Stimulated activated CD4-positive, alpha-beta T cell treated with anti-CD3 and anti-CD28 coated beads, Interleukin-12 subunit alpha, Interleukin-12 subunit beta, amount 100 ng/mL, for 24 hours (primary cell): ENCODE measurements at regions not wholly inside any gene's neighbourhood (a gene's known extent, or its start where the extent isn't known, plus 50 kb on each side); places are given as distances from the start of the nearest gene placed in this dataset.

Experiments
- DNase-seq, 2 experiments: peaks; one replicate each; pipeline ENCODE4 v3.0.0-alpha.2; 2020; ENCODE audit warnings: low read depth in 2 of 2

DNA sequence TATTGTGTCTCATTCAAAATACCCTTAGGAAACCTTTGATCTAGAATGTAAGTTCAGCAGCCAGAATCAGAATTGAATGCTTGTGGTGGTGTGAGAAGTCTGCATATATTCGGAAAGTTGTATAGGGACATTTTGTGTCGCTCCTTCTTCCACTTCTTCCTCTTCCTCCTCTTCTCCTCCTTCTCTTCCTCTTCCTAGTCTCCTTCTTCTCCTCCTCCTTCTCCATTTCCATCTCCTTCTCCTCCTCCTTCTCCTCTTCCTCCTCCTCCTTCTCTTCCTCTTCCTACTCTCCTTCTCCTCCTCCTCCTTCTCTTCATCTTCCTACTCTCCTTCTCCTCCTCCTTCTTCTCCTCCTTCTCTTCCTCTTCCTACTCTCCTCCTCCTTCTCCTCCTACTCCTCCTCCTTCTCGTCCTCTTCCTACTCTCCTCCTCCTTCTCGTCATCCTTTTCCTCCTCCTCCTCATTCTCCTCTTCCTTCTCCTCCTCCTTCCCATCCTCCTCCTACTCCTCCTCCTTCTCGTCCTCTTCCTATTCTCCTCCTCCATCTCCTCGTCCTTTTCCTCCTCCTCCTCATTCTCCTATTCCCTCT, 749.3 kb upstream of the GOLIM4 start:
- DNase-seq = no peak

DNA sequence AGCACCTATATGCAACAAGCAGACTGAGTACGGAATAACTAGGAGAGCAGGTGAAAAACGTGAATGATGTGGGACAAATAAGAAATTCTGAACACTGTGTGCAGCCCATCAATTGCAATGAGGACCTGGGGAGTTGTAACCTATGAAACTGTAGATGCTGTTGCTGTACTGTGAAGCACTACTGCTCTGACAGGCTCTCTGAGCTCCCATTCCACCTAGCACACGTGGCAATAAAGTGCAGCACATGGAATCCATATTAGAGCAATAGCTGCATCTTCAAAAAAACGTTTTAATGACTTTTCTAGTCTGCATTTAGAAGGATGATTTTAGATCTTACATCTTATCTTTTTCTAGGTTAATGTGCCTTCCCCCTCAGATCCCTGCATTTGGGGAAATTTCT, 748.7 kb upstream of the GOLIM4 start:
- DNase-seq = no peak

DNA sequence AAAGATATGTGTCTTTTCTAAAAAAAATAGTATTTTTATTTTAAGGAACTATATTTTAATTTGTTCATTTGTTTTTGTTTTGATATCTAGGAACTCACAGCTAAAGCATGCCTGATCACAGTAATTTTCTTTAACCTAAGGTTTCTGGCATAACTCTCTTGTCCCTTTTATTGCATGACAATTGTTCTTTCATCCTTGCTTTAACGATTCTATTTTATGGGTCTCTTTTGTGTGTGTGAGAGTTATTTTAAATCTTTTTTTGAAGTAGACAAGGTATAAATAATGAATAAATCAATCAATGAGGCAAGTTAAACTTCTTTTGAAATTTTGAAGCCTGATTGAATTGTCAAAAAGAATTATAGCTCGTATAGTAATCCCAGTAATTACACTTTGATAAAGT, 747.8 kb upstream of the GOLIM4 start:
- no peak for DNase-seq

DNA sequence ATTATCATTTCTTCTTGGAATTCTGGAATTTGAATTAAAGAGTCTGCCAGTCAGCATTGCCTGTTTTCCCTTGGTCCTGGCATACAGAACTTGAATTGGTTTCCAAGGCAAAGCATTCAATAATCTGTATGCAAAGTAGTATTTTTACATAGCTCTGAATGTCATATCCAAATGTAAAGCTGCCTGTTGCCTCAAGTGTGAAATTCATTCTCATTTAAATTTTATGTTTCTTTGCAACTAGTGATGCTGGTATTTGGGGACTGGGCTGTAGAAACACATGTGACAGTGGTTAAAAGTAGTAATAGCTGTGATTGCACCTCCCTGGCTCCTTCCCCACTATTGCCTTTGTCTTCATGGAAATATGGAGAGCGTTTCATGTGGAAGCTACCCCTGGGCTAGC, 743.9 kb upstream of the GOLIM4 start:
- DNase-seq = no peak

DNA sequence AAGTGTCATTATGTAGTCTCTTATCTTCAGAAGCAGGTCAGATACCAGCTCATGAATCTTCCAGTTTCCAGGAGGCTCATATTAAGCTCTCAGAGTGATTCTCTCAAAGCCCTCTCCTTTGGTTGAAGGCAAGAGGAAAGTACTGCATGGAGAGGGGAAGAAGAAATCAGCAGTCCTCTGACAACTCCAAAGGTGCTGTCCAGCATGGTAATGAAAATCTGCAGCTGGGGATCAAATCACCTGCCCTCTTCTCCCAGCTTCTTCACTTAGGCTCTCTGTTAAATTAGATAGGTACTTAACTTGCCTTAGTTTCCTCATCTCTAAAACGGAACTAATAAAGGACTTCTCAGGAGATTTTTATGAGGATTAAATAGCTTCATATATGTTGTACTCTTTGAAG, 738.8 kb upstream of the GOLIM4 start:
- DNase-seq = no peak

DNA sequence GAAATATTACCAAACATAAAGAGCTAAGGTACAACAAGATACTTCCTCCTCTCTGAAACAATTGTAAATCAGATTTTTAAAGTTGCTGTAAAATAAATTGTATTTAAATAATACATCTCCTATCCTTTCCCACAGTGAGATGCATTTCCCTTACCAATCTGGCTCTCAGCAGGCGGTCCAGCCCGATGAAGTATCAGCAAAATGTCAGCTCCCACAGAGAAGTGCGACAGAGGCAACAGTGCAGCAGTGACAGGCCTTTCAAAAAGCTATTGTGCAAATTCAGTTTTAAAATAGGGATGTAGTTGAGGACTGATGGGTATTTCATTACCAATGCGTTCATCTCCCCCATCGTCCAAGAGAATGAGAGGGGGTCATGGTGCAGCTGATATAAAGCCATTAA, 733.2 kb upstream of the GOLIM4 start:
- DNase-seq = no peak

DNA sequence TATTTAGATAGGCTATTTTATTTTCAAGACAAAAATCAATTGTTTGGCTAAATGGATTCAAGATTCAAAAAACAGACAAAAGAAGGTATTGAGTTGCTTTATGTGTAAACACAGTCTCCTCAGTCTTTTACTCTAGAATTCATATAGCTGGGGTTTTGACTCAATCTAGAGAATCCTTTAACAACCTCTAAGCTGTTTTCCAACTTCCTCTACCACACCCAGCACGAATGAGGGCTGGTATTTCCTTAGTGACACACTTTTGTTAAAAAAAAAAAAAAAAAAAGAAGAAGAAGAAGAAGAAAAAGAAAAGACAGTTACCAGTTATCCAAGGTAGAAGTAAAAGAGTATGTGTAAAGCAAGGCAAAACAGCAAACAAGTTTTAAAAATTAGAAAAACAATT, 732.8 kb upstream of the GOLIM4 start:
- DNase-seq = no peak

DNA sequence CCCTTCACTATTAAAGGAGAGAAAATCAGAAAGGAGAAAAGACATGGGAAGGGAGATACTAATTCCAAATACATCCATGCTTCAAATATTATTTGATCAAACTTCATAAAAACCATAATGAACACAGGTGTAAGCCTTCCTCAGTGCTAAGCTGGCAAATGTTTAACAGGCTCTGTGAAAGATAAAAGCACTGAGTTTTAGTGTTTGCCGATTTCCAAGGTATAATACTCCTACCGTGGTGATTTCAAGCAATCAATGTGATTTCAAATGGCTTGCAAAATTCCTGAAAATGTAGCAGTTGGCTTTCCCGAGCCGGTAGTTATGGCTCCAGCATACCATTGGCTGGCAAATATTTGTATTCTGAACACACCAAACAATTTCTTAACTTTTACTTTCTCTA, 732.3 kb upstream of the GOLIM4 start:
- DNase-seq = no peak

DNA sequence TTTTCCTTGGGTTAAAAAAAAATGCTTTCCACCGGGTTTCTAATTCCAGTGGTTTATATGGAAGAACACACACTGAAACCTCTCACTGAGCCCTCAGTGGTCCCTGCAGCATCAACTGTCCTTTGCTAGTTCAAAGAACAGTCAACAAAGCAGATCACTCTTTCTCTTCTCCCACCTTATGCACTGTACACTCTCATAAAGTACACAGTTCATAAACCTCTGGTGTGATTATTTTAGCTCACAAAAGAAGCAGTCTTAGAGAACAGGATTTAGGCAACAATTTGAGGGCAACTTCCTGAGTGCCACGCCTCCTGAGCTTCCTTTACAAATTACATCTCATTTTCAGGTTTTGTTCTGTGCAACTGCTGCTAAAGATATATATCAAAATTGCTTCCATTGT, 728.4 kb upstream of the GOLIM4 start:
- DNase-seq = no peak

DNA sequence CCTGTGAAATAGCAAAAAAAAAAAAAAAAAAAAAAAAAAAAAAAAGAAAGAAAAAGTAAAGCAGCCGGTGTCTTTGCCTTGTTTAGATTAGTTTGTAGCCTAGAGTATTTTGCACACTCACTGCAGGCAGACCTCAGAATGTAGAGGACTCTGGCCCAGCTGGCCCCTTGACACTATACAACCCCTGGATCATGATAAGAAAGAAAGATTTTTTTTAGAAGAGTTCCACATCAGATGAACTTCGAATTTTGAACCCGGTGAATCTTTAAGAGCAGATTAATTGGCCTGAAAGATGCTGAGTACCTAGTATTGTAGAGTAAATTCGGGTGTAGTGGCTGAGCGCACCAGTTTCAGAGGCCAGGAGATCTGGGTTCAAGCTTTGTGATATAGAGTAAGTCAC, 727.7 kb upstream of the GOLIM4 start:
- no peak for DNase-seq

DNA sequence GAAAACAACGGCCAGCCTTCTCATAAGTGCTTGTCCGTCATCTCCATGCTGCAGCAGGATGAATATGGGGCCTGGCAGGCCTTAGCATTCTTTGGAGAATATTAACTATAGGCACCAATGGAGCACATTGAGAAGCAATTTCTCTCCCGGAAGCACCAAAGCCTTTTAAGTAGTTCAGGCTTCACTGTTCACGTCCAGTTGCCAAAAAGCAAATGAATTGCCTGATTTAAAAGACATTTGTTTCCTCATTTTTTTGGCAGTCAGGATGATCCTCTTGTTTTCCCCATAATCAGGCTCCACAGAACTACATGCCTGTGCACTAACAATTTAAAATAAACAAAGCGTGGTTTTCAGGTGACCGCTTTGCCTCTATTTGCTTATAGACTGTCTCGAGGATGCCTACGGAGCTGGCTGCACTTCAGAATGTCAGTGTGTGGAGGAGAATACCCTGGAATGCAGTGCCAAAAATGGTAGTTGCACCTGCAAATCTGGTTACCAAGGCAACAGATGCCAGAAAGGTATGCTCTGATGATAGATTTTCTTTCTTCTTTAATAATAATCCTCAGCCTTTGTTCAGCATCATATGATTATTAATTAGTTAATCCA, 725.2 kb upstream of the GOLIM4 start:
- no peak for DNase-seq

DNA sequence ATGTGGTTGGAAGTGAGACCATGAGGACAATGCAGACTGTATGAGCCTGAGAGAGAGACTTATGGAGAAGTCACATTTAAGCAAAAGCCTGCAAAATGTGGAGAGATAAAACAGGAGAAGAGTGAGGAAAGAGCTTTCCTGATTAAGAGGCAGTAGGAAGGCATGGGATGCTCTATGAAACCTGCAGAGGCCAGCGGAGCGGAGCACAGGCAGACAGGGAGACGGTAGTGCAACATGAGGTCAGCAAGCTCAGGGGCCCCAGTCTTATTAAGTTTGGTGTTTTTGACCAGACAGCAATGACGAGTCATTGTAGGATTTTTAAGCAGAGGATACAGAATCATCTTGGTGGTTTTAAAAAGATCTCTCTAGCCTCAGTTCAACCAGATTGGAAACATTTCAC, 721.5 kb upstream of the GOLIM4 start:
- no peak for DNase-seq

DNA sequence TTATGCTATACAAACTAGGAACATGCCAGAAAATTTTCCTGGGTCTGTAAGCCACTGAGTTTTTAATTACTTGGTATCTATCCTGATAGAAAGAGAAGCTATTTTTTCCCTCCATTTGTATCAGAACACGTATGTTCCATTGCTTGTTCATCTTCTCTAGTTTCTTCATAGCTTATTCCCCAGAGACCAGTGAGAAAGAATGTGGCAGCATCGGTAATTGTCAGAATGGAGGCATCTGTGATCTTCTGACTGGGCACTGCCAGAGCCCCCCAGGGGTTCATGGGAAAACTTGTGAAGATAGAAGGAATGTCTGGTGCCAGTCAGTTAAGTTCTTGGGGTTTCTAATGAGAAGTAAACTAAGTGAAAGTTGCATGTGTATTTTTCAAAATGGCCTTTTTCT, 720.2 kb upstream of the GOLIM4 start:
- no peak for DNase-seq

DNA sequence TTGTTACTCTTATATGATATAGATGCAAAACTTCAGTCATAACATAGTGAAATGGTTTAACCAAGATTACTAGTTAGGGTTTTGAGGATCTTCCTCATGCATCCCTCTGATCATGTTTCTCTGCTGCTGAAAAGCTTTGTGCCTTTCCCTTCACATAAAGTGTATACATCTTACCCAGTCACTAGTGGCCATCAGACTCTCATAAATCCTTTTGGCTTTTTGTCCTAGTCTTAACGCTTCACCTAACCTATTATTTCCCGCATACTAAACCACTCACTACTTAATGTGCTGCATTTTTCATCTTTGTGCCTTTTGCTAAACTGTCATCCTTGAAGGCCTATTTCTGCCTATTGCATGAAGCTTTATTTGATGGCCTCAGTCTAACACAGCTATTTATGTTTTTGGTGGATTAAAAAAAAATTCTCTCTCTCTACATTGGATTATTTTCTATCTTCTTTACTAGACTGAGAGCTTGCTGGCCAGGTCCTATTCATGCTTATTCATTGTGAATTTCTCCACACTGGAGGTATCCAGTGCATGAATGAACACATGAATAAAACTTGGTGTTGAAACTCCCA, 717.6 kb upstream of the GOLIM4 start:
- DNase-seq = no peak

DNA sequence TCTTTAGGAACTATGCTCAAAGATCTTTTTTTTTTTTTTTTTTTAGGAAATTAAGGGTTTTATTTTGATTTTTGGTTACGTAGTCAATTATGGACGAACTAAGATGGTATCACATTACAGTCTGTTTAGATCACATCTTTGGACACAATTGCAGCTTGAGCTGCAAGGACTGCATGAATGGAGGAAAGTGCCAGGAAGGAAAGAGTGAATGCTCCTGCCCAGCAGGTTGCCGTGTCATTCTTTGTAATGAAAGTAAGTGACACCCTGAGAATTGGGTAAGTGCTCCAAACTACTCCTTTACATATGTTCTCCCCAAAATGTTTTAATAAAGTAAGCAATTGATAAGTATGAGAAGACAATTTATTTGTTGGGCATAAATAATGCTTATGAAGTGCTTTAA, 716.5 kb upstream of the GOLIM4 start:
- no peak for DNase-seq

DNA sequence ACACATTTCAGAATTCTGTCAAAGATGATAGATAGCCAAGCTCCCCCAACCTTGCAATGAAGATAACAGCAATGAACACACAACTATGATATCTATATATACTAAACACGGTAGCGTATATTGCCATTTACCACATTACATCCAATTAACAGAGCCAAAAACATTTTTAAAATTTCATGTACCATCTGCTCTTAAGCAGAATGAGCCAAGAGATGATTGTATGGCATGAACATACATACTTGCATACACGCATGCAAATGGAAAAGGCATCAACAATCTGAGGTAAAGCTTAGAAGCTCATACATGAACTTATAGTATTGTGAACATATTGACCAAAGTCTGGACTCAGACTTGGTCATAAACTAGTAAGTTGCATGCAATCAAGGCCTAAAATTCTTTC, 712.9 kb upstream of the GOLIM4 start:
- no peak for DNase-seq

DNA sequence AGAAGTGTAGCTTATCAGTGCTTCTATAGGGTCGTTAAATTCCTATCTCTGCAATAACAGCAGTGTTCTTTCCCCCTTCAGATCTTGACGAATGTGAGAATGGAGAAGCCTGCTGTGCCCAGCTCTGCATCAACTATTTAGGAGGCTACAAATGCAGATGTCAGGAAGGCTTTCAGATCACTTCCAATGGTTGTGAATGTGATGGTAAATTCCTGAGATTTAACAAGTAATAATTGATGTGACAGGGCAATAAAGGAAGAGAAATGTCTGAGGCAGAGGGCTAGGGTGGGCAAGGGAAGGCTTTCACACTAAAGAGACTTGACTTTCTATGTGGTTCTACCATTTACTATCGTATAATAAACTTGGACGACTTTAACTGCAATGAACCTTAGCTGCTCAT, 711.7 kb upstream of the GOLIM4 start:
- no peak for DNase-seq

DNA sequence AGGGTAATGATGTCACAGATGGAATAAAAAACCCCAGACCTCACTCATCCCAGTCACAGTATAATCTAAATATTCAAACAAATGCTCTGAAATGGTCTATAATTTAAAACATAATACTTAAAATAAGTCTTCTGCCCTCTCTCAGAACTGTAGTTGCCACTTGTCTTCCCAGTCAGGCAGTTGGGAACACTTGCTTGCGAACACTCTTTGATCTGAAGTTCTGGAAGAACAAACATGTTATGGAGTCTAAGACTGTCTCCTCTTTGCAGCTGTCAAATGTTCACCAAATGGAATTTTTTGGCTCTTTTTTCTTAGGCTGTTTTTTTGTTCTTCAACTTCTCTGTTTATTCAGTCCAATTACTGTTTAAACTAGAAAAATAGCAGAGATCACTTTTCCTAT, 711.1 kb upstream of the GOLIM4 start:
- DNase-seq = no peak

DNA sequence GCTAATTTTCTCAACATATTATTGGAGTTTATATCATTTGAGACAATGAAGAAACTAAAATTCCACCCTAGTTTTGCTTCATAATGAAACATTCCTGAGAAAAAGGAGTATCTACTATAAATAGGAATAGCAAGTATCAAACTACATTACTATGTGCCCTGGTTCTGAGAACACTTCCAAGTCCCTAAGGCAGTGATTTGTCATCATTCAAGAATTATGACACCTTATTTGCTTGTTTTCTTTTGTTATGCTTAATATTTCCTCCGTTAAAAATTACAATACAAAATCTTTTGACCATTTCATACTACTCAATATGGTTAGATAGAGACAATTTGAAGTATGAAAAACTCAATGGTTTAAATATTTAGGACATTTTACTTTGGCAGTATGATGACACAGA, 707.8 kb upstream of the GOLIM4 start:
- no peak for DNase-seq

DNA sequence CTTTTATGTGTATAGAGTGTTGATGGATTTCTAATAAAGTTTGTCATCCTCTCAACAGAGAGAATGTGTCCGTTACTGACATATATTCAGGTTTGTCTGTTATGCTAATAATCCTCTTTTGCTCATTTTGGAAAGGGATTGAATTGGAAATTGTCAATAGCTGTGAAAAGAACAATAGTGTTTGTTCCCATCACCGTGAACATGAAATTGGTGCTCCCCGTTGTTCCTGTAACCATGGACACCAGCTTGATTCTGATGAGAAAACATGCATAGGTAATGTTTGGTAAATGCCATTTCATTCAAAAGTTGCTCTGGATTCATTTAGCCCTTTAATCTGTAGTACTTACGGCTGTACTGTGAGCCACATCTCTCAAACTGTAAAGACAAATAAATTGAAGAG, 707.0 kb upstream of the GOLIM4 start:
- DNase-seq = no peak

DNA sequence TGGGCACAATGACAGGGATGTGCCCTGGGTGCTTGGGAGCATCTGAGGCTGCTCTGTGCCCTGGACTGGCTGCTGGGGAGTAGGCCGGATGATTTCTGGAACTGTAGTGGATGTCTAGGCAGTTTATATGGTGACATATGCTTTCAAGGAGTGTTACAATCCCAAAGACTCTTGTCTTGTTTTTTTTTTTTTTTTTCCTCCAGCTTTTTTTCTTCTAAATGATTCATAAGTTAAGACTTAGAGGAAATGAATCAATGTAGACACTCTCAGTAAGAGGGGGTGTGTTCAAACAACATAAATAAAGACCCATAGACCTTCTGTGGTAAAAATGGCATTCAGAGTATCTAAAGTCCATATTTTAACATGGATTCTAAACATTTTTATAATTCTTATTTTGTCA, 706.1 kb upstream of the GOLIM4 start:
- no peak for DNase-seq

DNA sequence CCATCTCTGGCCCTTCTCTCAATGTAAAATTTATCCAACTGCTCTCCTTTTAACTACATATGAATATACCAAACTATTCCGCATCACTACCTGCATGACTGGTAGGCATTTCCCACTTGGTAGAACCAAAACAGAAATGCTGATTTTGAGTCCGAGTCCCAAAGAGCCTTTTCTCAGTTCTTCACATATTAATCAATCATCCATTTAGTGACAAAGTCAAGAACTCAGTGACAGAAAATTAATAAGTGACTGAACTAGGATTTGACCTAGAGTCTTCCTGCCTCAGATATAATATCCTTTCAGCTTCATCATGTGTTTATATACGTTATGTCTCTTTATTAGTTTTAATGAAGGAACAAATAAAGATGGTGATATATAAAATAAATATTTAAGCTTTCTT, 700.6 kb upstream of the GOLIM4 start:
- no peak for DNase-seq

DNA sequence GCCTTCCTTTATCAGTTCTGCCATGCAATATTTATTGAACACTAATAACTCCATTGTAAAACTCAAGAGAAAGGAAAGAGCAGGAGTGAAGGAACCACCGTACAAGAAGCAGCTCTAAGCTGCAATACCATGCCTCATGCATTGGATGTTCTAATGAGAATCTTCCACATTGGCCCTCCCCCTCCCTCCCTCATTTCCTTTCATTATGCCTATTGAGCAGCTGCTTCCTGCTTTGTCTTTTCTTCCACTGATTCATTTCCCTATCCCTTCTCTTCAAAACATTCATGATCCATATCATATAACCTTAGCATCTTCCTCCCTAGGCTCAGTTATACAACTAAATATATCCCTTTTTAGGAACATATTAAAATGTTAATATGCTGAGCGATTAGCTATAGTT, 698.7 kb upstream of the GOLIM4 start:
- no peak for DNase-seq

DNA sequence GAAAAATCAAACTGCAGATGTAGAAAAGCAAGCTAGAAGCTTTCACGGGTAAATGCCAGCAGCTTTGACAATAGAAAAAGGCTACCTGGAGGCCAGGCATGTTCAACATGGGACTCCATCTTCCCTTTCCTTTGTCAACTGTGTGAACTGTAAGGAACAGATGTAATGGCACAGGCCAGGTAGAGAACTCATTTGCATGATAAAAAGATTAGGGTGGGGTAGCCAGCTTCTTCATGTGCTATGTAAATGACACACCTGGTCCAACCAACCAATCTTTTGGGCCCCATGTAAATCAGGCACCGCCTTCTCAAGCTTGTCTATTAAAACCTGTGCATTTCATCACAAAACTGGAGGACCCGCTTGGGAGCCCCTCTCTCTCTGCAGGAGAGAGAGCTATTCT, 686.5 kb upstream of the GOLIM4 start:
- DNase-seq = no peak
